Lung microvascular endothelial cell (primary cell): ENCODE measurements at regions not wholly inside any gene's neighbourhood (a gene's known extent, or its start where the extent isn't known, plus 50 kb on each side); places are given as distances from the start of the nearest gene placed in this dataset.

Source experiments
- DNase-seq, 2 donors: peaks; one replicate each; pipeline versions ENCODE4 v3.0.0 to v3.0.0-alpha.2; 2010; ENCODE audit warnings: low read depth in 2 of 2

- no peak for DNase-seq
Measured at GRCh38 chr5:8470489-8470888, 601.5 kb downstream of the MTRR start.

DNA sequence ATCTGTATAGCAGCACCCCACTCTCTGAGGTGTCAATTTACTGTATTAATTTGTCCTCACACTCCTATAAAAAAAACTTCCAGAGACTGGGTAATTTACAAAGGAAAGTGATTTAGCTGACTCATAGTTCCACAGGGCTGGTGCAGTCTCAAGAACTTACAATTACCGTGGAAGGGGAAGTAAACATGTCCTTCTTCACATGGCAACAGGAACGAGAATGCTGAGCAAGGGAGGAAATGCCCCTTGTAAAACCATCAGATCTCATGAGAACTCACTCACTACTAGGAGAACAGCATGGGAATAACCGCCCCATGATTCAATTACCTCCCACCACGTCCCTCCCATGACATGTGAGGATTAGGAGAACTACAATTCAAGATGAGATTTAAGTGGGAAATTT, 602.6 kb downstream of the MTRR start:
- peak in 1 of 2 donors; percentile 27 for DNase-seq

DNA sequence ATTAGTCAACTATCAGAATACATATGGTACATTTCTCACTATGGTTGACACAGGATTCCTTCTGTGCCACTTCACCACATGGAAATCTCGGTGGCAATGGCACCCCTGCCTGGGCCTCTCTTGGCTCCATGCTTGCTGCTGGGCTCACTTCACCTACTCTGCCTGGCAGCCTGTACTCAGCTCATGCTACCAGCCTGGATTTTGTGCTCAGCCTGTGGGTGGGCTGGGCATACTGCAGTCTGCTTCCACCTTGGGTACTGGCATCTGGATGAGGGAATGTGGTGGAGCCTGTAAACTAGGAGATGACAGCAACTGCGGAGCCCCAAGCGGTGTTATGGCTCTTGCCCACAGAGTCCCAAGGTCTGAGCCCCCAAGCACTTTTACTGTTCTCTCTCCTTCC, 604.1 kb downstream of the MTRR start:
- no peak for DNase-seq

DNA sequence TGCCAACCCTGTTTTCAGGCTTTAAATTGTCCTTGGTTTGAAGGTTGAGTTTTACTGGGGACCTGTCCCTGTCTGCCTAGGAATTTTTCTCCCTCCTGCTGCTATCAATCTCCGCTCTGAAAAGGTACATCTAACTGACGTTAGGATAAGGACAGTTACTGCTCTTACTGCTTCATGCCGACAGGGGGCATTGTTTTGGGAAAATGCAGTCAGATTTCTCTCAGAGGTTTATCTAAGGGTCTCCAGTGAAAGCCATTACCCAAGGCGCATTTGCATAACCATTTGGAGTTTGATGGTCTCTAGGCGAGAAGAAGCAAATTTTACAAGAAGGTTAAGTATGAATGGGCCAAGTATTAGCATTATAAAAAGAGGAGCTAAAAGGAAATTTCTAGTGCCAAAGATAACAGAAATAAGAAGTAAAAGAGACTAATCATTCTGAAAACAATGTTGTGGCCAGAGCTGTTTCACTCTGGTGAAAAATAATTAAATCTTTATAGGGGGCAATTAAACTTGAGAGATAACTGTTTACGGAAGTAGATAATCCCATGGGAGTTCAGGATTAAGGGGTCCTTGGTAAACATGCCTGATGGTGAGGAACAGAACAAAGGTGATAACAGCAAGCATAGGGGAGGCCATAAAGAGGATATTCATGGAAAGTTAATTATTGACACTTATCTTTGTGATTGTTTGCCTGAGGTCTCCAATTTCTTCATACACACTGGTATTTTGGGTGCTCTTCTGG, 605.0 kb downstream of the MTRR start:
- no peak for DNase-seq

DNA sequence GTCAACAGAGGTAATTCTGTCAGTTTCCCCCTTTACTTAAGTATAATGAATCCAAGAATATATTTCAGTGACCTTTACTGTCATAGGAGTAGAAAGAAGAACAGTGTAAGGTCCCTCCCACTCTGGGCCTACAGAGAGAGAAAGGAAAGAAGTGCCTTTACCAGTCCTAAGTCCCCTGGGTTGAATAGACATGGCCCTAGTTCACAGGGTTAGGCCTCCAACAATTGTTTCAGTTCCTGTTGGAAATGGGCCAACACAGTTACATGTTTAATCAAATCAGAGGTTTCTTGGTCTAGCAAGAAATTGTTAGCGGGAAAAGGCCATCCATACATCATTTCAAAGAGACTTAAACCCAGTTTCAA, 605.6 kb downstream of the MTRR start:
- DNase-seq = no peak

DNA sequence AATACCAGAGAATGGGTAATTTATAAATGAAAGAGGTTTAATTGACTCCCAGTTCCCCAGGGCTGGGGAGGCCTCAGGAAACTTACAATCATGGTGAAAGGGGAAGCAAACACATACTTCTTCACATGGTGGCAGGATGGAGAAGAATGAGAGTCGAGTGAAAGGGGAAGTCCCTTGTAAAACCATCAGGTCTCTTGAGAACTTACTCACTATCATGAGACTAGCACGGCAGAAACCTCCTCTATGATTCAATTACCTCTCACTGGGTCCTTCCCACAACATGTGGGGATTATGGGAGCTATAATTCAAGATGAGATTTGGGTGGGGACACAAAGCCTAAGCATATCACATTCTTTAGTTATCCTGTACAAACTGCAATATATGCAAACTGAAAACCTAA, 609.4 kb downstream of the MTRR start:
- DNase-seq = no peak

DNA sequence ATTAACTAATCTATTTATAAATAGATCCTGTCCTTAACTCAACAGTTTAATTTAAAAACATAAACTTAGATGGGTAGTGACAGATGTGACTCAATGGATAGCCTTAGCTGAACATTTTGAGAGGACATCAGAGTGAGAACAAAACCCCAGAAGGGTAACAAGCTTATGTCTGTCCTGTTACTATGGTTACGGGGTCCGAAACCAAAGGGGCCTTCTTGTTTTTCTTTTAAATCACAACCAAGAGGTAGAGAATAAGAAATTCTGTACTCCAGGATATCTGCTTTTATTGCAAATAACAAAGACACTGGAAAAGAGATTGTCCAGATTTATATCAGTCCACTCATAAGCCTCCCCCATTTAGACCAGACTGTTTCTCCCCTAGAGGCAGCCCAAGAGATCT, 612.1 kb downstream of the MTRR start:
- DNase-seq = no peak

- DNase-seq = no peak
Measured at GRCh38 chr5:8491254-8491653, 622.3 kb downstream of the MTRR start.

DNA sequence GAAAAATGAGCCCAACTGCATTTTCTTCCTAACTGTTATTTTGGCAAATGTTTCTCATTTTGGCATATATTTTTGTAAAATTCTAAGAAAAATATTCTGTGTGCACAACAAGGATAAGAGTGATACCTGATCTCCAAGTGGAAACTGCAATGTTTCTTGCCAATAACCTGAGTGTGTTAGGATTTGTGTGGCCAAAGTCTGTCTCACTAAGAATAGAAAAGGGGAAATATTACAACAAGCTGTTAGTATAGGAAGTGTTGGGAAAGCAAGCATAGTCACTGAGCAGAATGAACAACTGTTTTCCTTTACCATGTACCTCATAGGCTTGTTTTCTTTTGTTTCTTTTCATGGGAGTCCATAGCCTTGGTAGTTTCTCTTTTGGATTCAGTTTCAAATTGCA, 624.2 kb downstream of the MTRR start:
- DNase-seq = no peak

- DNase-seq = no peak
Measured at GRCh38 chr5:8500426-8500825, 631.5 kb downstream of the MTRR start.

DNA sequence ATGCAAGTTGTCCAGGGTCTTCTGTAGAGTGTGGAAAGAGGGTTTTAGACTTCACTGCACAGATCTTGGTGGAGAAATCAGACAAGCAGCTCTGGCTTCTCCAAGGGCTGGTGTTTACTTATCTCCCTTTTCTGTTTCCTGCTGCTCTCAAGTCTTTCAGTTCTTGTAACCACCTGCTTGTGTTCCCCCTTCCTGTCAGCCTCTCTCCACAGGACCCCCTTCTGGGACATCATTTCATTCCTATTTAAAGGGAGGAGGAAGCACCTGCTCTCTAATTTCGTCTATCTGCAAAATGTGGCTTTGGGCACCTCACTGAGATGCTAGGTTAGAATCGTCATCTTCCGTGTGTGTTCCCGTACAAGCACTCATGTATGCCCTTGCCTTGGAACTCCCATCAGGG, 636.2 kb downstream of the MTRR start:
- no peak for DNase-seq

- no peak for DNase-seq
Measured at GRCh38 chr5:8508231-8508630, 639.3 kb downstream of the MTRR start.

- no peak for DNase-seq
Measured at GRCh38 chr5:8516356-8516755, 647.4 kb downstream of the MTRR start.

DNA sequence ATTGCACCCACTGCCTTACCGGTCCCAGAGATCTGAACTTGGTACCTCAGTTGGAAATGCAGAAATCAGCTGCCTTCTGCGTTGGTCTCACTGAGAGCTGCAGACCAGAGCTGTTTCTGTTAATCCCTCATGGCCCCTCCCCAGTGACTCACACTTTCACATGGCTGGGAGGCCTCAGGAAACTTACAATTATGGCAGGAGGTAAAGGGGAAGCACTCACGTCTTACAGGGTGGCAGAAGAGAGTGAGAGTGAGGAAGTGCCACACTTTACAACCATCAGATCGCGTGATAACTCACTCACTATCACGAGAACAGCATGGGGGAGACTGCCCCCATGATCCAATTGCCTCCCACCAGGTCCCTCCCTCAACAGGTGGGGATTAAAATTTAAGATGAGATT, 648.5 kb downstream of the MTRR start:
- DNase-seq = no peak

GRCh38 chr5:8520917-8521316, 652.0 kb downstream of the MTRR start:
- DNase-seq = no peak

DNA sequence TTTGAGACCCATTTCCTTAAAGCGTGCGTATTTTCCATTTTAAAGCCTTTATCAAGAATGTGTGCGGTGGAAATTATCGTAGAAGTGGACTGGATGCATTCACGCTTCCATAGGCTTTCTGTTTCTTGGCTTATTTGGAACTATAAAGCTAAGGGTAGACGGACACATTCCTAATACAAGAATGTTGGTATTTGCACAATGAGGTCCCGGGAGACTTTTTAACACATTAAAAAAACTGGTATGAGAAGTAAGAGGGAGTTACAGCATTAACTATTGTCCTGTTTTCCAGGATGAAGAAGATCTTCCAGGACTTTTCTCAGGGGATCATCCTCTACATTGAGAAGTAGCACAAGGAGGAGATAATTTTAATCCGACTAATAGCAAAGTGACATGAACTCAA, 653.0 kb downstream of the MTRR start:
- no peak for DNase-seq

DNA sequence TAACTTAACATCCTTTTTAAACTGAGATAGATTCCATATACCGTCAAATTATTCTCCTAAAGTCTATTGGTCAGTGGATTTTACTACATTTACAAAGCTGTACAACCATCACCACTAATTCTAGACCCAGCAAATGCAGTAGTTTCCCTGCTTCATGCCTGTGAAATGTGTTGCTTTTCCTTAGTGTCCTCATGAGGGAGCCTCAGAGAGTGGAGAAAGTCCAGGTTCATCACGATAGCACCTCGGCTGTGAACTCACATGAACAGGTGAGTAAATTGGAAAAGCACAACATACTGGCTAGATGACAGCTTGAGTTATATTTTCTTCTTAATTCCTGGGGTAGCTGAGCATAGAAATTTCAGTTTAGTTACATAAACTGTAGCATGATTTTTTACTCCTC, 653.7 kb downstream of the MTRR start:
- DNase-seq = no peak

- no peak for DNase-seq
Measured at GRCh38 chr5:8523501-8523900, 654.6 kb downstream of the MTRR start.

GRCh38 chr5:8525819-8526218, 656.9 kb downstream of the MTRR start:
- DNase-seq = no peak

GRCh38 chr5:8528106-8528505, 659.2 kb downstream of the MTRR start:
- no peak for DNase-seq

DNA sequence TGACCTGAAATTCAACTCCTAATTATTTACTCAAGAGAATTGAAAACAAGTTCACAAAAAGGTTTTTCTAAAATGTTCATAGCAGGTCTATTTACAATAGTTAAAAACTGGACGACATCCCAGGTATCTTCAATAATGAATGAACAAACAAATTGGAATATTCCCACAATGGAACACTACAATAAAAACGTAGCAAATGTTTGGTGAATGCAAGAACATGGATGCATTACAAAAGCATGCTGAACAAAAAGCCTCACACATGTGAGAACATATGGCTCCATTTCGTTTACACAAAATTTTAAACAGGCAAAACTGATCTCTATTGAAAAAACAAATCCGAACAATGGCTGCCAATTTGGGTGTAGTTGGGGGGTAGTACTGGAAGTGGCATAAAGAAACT, 669.9 kb downstream of the MTRR start:
- no peak for DNase-seq

DNA sequence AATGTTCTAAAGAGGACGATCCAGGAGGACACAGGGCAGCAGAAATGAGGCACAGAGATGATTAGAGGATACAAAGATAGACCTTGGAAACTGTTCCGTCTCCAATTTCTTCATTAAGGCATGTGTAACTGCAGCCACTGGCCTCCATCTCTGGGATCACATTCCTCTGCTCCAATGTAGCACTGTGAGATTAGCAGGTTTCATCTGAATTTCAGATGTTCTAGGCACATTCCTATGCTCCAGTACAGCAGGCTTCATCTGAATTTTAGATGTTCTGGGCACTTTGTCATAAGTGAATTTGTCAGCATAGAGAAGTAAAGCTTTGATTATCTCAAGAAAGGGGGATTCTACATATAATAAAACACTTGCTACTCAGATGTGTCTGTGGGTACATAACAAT, 671.4 kb downstream of the MTRR start:
- no peak for DNase-seq

- no peak for DNase-seq
Measured at GRCh38 chr5:8550921-8551320, 682.0 kb downstream of the MTRR start.

- no peak for DNase-seq
Measured at GRCh38 chr5:8553364-8553763, 684.4 kb downstream of the MTRR start.
